ENCODE measurements at regions not wholly inside any gene's neighbourhood (a gene's known extent, or its start where the extent isn't known, plus 50 kb on each side); places are given as distances from the start of the nearest gene placed in this dataset.

GRCh38 chr5:118366429-118366828 lies 621.9 kb downstream of the DTWD2 start:
- H3K4me3 ChIP-seq (ENCODE audit: low read depth, low read length), result no peak overlapping the region
- TF ChIP-seq, protein P1, sequence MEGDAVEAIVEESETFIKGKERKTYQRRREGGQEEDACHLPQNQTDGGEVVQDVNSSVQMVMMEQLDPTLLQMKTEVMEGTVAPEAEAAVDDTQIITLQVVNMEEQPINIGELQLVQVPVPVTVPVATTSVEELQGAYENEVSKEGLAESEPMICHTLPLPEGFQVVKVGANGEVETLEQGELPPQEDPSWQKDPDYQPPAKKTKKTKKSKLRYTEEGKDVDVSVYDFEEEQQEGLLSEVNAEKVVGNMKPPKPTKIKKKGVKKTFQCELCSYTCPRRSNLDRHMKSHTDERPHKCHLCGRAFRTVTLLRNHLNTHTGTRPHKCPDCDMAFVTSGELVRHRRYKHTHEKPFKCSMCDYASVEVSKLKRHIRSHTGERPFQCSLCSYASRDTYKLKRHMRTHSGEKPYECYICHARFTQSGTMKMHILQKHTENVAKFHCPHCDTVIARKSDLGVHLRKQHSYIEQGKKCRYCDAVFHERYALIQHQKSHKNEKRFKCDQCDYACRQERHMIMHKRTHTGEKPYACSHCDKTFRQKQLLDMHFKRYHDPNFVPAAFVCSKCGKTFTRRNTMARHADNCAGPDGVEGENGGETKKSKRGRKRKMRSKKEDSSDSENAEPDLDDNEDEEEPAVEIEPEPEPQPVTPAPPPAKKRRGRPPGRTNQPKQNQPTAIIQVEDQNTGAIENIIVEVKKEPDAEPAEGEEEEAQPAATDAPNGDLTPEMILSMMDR (IDR thresholded peaks at IDR 0.05; ENCODE audit: low read depth, low read length, missing control alignments), result no peak
- DNase-seq (ENCODE audit: low read depth), result no peak

- DNase-seq (ENCODE audit: low read depth), result no peak
- H3K4me3 ChIP-seq (ENCODE audit: low read depth, low read length), result no peak overlapping the region
- TF ChIP-seq, protein P1 (IDR thresholded peaks at IDR 0.05; ENCODE audit: low read depth, low read length, missing control alignments), result no peak
These were observed 622.6 kb downstream of the DTWD2 start for GRCh38 chr5:118365718-118366117.

DNA sequence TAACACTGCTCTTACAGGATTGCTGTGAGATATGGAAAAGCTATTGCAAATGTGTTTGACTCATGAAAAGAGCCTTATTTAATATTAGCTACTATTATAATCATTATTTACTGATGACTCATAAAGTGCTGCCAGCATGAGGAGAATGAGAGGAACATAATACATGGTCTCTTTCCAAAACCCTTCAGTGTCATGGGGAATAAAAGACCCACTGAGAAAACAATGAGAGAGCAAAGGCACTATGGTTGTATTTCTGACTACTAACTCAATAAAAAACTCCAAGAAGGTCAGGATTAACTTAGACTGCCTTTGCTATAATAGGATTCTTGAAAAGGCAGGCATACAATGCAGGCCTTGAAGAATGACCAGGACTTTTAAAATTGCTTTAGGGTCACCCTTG lies 633.5 kb downstream of the DTWD2 start:
- no peak for DNase-seq (ENCODE audit: low read depth)
- TF ChIP-seq, protein P1 (IDR thresholded peaks at IDR 0.05; ENCODE audit: low read depth, low read length, missing control alignments), result no peak
- no peak overlapping the region for H3K4me3 ChIP-seq (ENCODE audit: low read depth, low read length)

GRCh38 chr5:118353970-118354369 lies 634.4 kb downstream of the DTWD2 start:
- H3K4me3 ChIP-seq (ENCODE audit: low read depth, low read length), result no peak overlapping the region
- no peak for DNase-seq (ENCODE audit: low read depth)
- TF ChIP-seq, protein P1 (IDR thresholded peaks at IDR 0.05; ENCODE audit: low read depth, low read length, missing control alignments), result no peak

DNA sequence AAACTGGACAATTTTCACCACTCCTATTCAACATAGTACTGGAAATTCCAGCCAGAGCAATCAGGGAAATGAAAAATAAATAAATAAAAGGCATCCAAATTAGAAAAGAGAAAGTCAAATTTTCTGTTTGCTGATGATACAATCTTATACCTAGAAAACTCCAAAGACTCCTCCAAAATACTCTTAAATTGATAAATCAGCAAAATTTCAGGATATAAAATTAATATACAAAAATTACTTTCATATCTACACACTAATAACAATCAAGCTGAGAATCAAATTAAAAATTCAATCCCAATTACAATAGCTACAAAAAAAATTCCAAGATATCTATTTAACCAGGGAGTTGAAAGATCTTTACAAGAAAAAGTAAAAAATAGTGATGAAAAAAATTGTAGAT lies 651.9 kb downstream of the DTWD2 start:
- DNase-seq (ENCODE audit: low read depth), result no peak
- H3K4me3 ChIP-seq (ENCODE audit: low read depth, low read length), result no peak overlapping the region
- TF ChIP-seq, protein P1 (IDR thresholded peaks at IDR 0.05; ENCODE audit: low read depth, low read length, missing control alignments), result no peak

DNA sequence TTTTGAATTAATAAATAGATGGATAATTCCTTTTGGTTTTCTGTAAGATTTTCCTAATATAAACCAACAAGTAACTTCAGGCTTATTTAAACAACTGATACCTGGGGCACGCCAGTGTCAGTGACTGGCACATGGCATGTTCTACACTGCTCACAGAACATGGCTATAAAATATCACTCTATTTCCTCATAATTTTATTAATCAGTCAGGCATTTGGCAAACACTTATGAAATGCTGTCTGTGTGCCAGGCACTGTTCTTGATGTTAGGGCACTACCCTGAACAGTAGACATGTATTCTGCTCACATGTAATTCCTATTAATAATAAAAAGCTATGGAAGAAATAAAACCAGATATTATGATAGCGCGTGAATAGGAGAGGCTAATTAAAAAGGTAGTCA lies 661.0 kb downstream of the DTWD2 start:
- H3K4me3 ChIP-seq (ENCODE audit: low read depth, low read length), result no peak overlapping the region
- TF ChIP-seq, protein P1 (IDR thresholded peaks at IDR 0.05; ENCODE audit: low read depth, low read length, missing control alignments), result no peak
- DNase-seq (ENCODE audit: low read depth), result no peak

- TF ChIP-seq, protein P1 (IDR thresholded peaks at IDR 0.05; ENCODE audit: low read depth, low read length, missing control alignments), result no peak
- no peak for DNase-seq (ENCODE audit: low read depth)
- H3K4me3 ChIP-seq (ENCODE audit: low read depth, low read length), result no peak overlapping the region
These were observed 661.8 kb downstream of the DTWD2 start for GRCh38 chr5:118326481-118327045.
